Large intestine (tissue), 3 donors: ENCODE measurements at regions not wholly inside any gene's neighbourhood (a gene's known extent, or its start where the extent isn't known, plus 50 kb on each side); places are given as distances from the start of the nearest gene placed in this dataset.
"Not testable (repeated sequence)": the region's sequence is repeated elsewhere in the genome, so short reads cannot be mapped to it uniquely, and the experiment has no call there.

Source experiments
- DNase-seq, 2 donors: peaks; one replicate each; pipeline versions ENCODE4 v3.0.0 to v3.0.0-alpha.2; 2013
- H3K27ac ChIP-seq: one replicate; pipeline ENCODE4 v1.5.1; 2013; ENCODE audit warnings: low read length
- H3K27me3 ChIP-seq: 2 replicates; pipeline ENCODE4 v1.6.1; 2013; ENCODE audit warnings: low read length; ENCODE audit not compliant: control insufficient read depth, insufficient read depth
- H3K36me3 ChIP-seq: 2 replicates; pipeline ENCODE4 v1.6.1; 2013; ENCODE audit warnings: low read length; ENCODE audit not compliant: control insufficient read depth, insufficient read depth
- H3K4me1 ChIP-seq: one replicate; pipeline ENCODE4 v1.6.1; 2013; ENCODE audit warnings: low read length; ENCODE audit not compliant: control insufficient read depth, insufficient read depth
- H3K4me3 ChIP-seq: one replicate; pipeline ENCODE4 v1.5.1; 2013; ENCODE audit warnings: low read length
- H3K9me3 ChIP-seq: one replicate; pipeline ENCODE4 v1.6.1; 2013; ENCODE audit warnings: mild to moderate bottlenecking, low read depth, low read length, moderate library complexity; ENCODE audit not compliant: control insufficient read depth
- whole genome bisulfite sequencing: methylation state at CpG from one replicate; pipeline ENCODE4 v1.1.5; 2013; ENCODE audit warnings: low lambda C conversion rate; ENCODE audit not compliant: insufficient coverage; 5-methylcytosine and 5-hydroxymethylcytosine counted together

- Histone ChIP-seq H3K4me3 (no peak overlapping the region), H3K9me3 (peaks cover 4% of the 10 kb centered on the region), H3K27me3 (no peaks in the 10 kb centered on the region), H3K27ac (no peak overlapping the region), H3K36me3 (no peaks in the 10 kb centered on the region), H3K4me1 (no peaks in the 10 kb centered on the region)
- no peak for DNase-seq
- WGBS = 50% methylated on average over 2 of the region's 2 CpGs
These were observed 467.5 kb upstream of the ADGRB3 start for GRCh38 chr6:68167604-68168003.

- not testable (repeated sequence) for H3K27me3 ChIP-seq, DNase-seq
- no CpG with 5 or more reads among the region's 3 CpGs for WGBS
These were observed 474.3 kb upstream of the ADGRB3 start for GRCh38 chr6:68160812-68161211.

GRCh38 chr6:68160348-68160747, 474.7 kb upstream of the ADGRB3 start:
- H3K9me3 ChIP-seq = peaks cover 4% of the 10 kb centered on the region
- no peak overlapping the region for H3K27ac ChIP-seq
- no peaks in the 10 kb centered on the region for H3K27me3 ChIP-seq
- H3K4me3 ChIP-seq = no peak overlapping the region
- no peaks in the 10 kb centered on the region for H3K36me3 ChIP-seq
- DNase-seq = no peak
- H3K4me1 ChIP-seq = no peaks in the 10 kb centered on the region

More at GRCh38 chr6:68160812-68161211, 474.3 kb upstream of the ADGRB3 start:
- H3K27ac ChIP-seq, H3K9me3 ChIP-seq, H3K4me3 ChIP-seq, H3K36me3 ChIP-seq, H3K4me1 ChIP-seq: not testable (repeated sequence)

GRCh38 chr6:68159433-68159832, 475.6 kb upstream of the ADGRB3 start:
- DNase-seq = no peak
- H3K9me3 ChIP-seq = peaks cover 4% of the 10 kb centered on the region
- H3K36me3 ChIP-seq = no peaks in the 10 kb centered on the region
- H3K4me3 ChIP-seq = no peak overlapping the region
- H3K27ac ChIP-seq = no peak overlapping the region
- no peaks in the 10 kb centered on the region for H3K4me1 ChIP-seq
- WGBS = 100% methylated on average over 2 of the region's 2 CpGs
- no peaks in the 10 kb centered on the region for H3K27me3 ChIP-seq

- WGBS = no CpG with 5 or more reads among the region's 1 CpG
- Histone ChIP-seq H3K4me1 (no peaks in the 10 kb centered on the region), H3K4me3 (no peak overlapping the region), H3K27ac (no peak overlapping the region), H3K36me3 (no peaks in the 10 kb centered on the region), H3K9me3 (no peaks in the 10 kb centered on the region), H3K27me3 (no peaks in the 10 kb centered on the region)
- no peak for DNase-seq
These were observed 476.8 kb upstream of the ADGRB3 start for GRCh38 chr6:68158256-68158655.

GRCh38 chr6:68144667-68145066, 490.4 kb upstream of the ADGRB3 start:
- H3K27me3 ChIP-seq = no peaks in the 10 kb centered on the region
- H3K36me3 ChIP-seq = no peaks in the 10 kb centered on the region
- no peak overlapping the region for H3K4me3 ChIP-seq
- H3K27ac ChIP-seq = no peak overlapping the region
- H3K9me3 ChIP-seq = no peaks in the 10 kb centered on the region
- no peak for DNase-seq
- H3K4me1 ChIP-seq = no peaks in the 10 kb centered on the region

- no CpG with 5 or more reads among the region's 1 CpG for WGBS
- Histone ChIP-seq H3K36me3 (no peaks in the 10 kb centered on the region), H3K27ac (no peak overlapping the region), H3K27me3 (no peaks in the 10 kb centered on the region), H3K4me3 (no peak overlapping the region), H3K9me3 (no peaks in the 10 kb centered on the region), H3K4me1 (no peaks in the 10 kb centered on the region)
- DNase-seq = no peak
These were observed 493.9 kb upstream of the ADGRB3 start for GRCh38 chr6:68141190-68141589.

- WGBS = 20% methylated on average over 1 of the region's 1 CpG
- no peaks in the 10 kb centered on the region for H3K9me3 ChIP-seq
- H3K4me3 ChIP-seq = no peak overlapping the region
- no peak overlapping the region for H3K27ac ChIP-seq
- DNase-seq = no peak
- H3K27me3 ChIP-seq = no peaks in the 10 kb centered on the region
- no peaks in the 10 kb centered on the region for H3K4me1 ChIP-seq
- no peaks in the 10 kb centered on the region for H3K36me3 ChIP-seq
These were observed 496.0 kb upstream of the ADGRB3 start for GRCh38 chr6:68139130-68139529.

GRCh38 chr6:68134796-68135195, 500.3 kb upstream of the ADGRB3 start:
- no peaks in the 10 kb centered on the region for H3K36me3 ChIP-seq
- 83% methylated on average over 1 of the region's 4 CpGs for WGBS
- no peak for DNase-seq

GRCh38 chr6:68128211-68128610, 506.9 kb upstream of the ADGRB3 start:
- no peak overlapping the region for H3K27ac ChIP-seq
- H3K4me1 ChIP-seq = no peaks in the 10 kb centered on the region
- no peaks in the 10 kb centered on the region for H3K36me3 ChIP-seq
- WGBS = 76% methylated on average over 2 of the region's 2 CpGs
- no peaks in the 10 kb centered on the region for H3K27me3 ChIP-seq
- DNase-seq = no peak
- H3K4me3 ChIP-seq = no peak overlapping the region
- no peaks in the 10 kb centered on the region for H3K9me3 ChIP-seq

More at GRCh38 chr6:68134796-68135195, 500.3 kb upstream of the ADGRB3 start:
- Histone ChIP-seq H3K4me3 (no peak overlapping the region), H3K9me3 (no peaks in the 10 kb centered on the region), H3K27ac (no peak overlapping the region), H3K4me1 (no peaks in the 10 kb centered on the region), H3K27me3 (no peaks in the 10 kb centered on the region)

GRCh38 chr6:68127074-68127473, 508.0 kb upstream of the ADGRB3 start:
- Histone ChIP-seq H3K4me3 (no peak overlapping the region), H3K27ac (no peak overlapping the region), H3K36me3 (no peaks in the 10 kb centered on the region), H3K27me3 (no peaks in the 10 kb centered on the region), H3K9me3 (no peaks in the 10 kb centered on the region), H3K4me1 (no peaks in the 10 kb centered on the region)
- WGBS = no CpG with 5 or more reads among the region's 4 CpGs
- no peak for DNase-seq
